ENCODE measurements at regions not wholly inside any gene's neighbourhood (a gene's known extent, or its start where the extent isn't known, plus 50 kb on each side); places are given as distances from the start of the nearest gene placed in this dataset.
"Not testable (repeated sequence)": the region's sequence is repeated elsewhere in the genome, so short reads cannot be mapped to it uniquely, and the experiment has no call there.

- H3K27ac ChIP-seq, result no peak overlapping the region
- H3K27me3 ChIP-seq, result no peaks in the 10 kb centered on the region
- H3K4me3 ChIP-seq, result no peak overlapping the region
- no peak for TF ChIP-seq POLR2A (IDR thresholded peaks at IDR 0.05)
- ATAC-seq (peak in 1 of 4 donors; percentile 64), DNase-seq (no peak)
- H3K4me1 ChIP-seq, result peaks cover 0 to 6% (median 0%) of the 10 kb centered on the region in 12 donors
- H3K36me3 ChIP-seq, result no peaks in the 10 kb centered on the region
- intact Hi-C loops (cut with DNase I), result no loop called here
- H3K9me3 ChIP-seq, result peaks cover 0 to 4% (median 0%) of the 10 kb centered on the region in 12 donors
These were observed 178.8 kb upstream of the MMADHC start for GRCh38 chr2:149766339-149766738.

GRCh38 chr2:149765636-149766035, 178.1 kb upstream of the MMADHC start:
- no peaks in the 10 kb centered on the region for H3K27me3 ChIP-seq
- intact Hi-C loops (cut with DNase I), result no loop called here
- ATAC-seq (no peak), DNase-seq (no peak)
- no peak overlapping the region for H3K4me3 ChIP-seq
- H3K4me1 ChIP-seq, result peaks cover 0 to 6% (median 0%) of the 10 kb centered on the region in 12 donors
- TF ChIP-seq CTCF (IDR thresholded peaks at IDR 0.05), result no peak
- TF ChIP-seq POLR2A (IDR thresholded peaks at IDR 0.05), result no peak
- no peak overlapping the region for H3K27ac ChIP-seq
- peaks cover 0 to 4% (median 0%) of the 10 kb centered on the region in 12 donors for H3K9me3 ChIP-seq
- no peaks in the 10 kb centered on the region for H3K36me3 ChIP-seq

- DNase-seq, result no peak
- peaks cover 0 to 6% (median 0%) of the 10 kb centered on the region in 12 donors for H3K4me1 ChIP-seq
- ATAC-seq, result no peak
- no peak overlapping the region for H3K27ac ChIP-seq
- intact Hi-C loops (cut with DNase I), result no loop called here
- no peaks in the 10 kb centered on the region for H3K36me3 ChIP-seq
- H3K4me3 ChIP-seq, result no peak overlapping the region
- H3K27me3 ChIP-seq, result no peaks in the 10 kb centered on the region
- TF ChIP-seq POLR2A (IDR thresholded peaks at IDR 0.05), result no peak
- no peak for TF ChIP-seq CTCF (IDR thresholded peaks at IDR 0.05)
- peaks cover 0 to 4% (median 0%) of the 10 kb centered on the region in 12 donors for H3K9me3 ChIP-seq
- 81 to 87% (median 86%) methylated on average over 2 of the region's 2 CpGs for WGBS, 4 donors
These were observed 177.4 kb upstream of the MMADHC start for GRCh38 chr2:149765003-149765402.

- 77 to 95% (median 91%) methylated on average over 6 of the region's 6 CpGs for WGBS, 4 donors
- Histone ChIP-seq H3K4me3 (no peak overlapping the region), H3K4me1 (peaks cover 0 to 6% (median 0%) of the 10 kb centered on the region in 12 donors), H3K27me3 (no peaks in the 10 kb centered on the region), H3K27ac (no peak overlapping the region), H3K9me3 (peaks cover 0 to 4% (median 0%) of the 10 kb centered on the region in 12 donors), H3K36me3 (no peaks in the 10 kb centered on the region)
- TF ChIP-seq CTCF (IDR thresholded peaks at IDR 0.05) (no peak), POLR2A (IDR thresholded peaks at IDR 0.05) (no peak)
- intact Hi-C loops (cut with DNase I), result no loop called here
- no peak for ATAC-seq
- no peak for DNase-seq
These were observed 175.8 kb upstream of the MMADHC start for GRCh38 chr2:149763358-149763757.

GRCh38 chr2:149761611-149762010, 174.0 kb upstream of the MMADHC start:
- Histone ChIP-seq H3K4me3 (no peak overlapping the region), H3K27ac (no peak overlapping the region), H3K9me3 (peaks cover 0 to 5% (median 0%) of the 10 kb centered on the region in 12 donors), H3K4me1 (peaks cover 0 to 5% (median 0%) of the 10 kb centered on the region in 12 donors), H3K36me3 (no peaks in the 10 kb centered on the region), H3K27me3 (no peaks in the 10 kb centered on the region)
- TF ChIP-seq POLR2A (IDR thresholded peaks at IDR 0.05) (no peak), CTCF (IDR thresholded peaks at IDR 0.05) (no peak)
- DNase-seq (no peak), ATAC-seq (no peak)
- WGBS, 4 donors, result 86 to 93% (median 89%) methylated on average over 2 of the region's 2 CpGs
- intact Hi-C loops (cut with DNase I), result no loop called here

GRCh38 chr2:149759382-149759781, 171.8 kb upstream of the MMADHC start:
- H3K27me3 ChIP-seq; H3K36me3 ChIP-seq; ATAC-seq; DNase-seq; H3K27ac ChIP-seq; H3K4me3 ChIP-seq; intact Hi-C loops (cut with DNase I); H3K4me1 ChIP-seq: not testable (repeated sequence)
- 77 to 98% (median 88%) methylated on average over 2 of the region's 2 CpGs for WGBS, 4 donors
- H3K9me3 ChIP-seq, result peaks cover 0 to 26% (median 5%) of the 10 kb centered on the region in 12 donors

- H3K27ac ChIP-seq; DNase-seq; intact Hi-C loops (cut with DNase I); H3K4me1 ChIP-seq; H3K4me3 ChIP-seq; H3K36me3 ChIP-seq; H3K27me3 ChIP-seq; ATAC-seq: not testable (repeated sequence)
- peaks cover 0 to 28% (median 4%) of the 10 kb centered on the region in 12 donors for H3K9me3 ChIP-seq
- 88 to 97% (median 93%) methylated on average over 1 of the region's 1 CpG for WGBS, 4 donors
These were observed 167.1 kb upstream of the MMADHC start for GRCh38 chr2:149754722-149755121.
